ENCODE measurements at regions not wholly inside any gene's neighbourhood (a gene's known extent, or its start where the extent isn't known, plus 50 kb on each side); places are given as distances from the start of the nearest gene placed in this dataset.
"Not testable (repeated sequence)": the region's sequence is repeated elsewhere in the genome, so short reads cannot be mapped to it uniquely, and the experiment has no call there.

- no peaks in the 10 kb centered on the region for H3K4me1 ChIP-seq
- intact Hi-C loops (cut with micrococcal nuclease) = no loop called here
- no peak overlapping the region for H3K27ac ChIP-seq (replicated peaks)
- H3K36me3 ChIP-seq = no peaks in the 10 kb centered on the region
- H3K27me3 ChIP-seq (ENCODE audit: low read depth) = no peaks in the 10 kb centered on the region
- no peak overlapping the region for H3K4me3 ChIP-seq
- H3K9me3 ChIP-seq (replicated peaks) = no peaks in the 10 kb centered on the region
- no peak for TF ChIP-seq CTCF (IDR thresholded peaks at IDR 0.05; ENCODE audit: borderline replicate concordance)
- no peak for DNase-seq
Observed at GRCh38 chr15:62862717-62863116, 179.8 kb upstream of the TPM1 start.

GRCh38 chr15:62866366-62866765 is 176.2 kb upstream of the TPM1 start:
- Histone ChIP-seq H3K27ac (replicated peaks) (no peak overlapping the region), H3K36me3 (no peaks in the 10 kb centered on the region), H3K4me1 (no peaks in the 10 kb centered on the region), H3K27me3 (ENCODE audit: low read depth) (no peaks in the 10 kb centered on the region), H3K4me3 (no peak overlapping the region), H3K9me3 (replicated peaks) (peaks cover 7% of the 10 kb centered on the region)
- TF ChIP-seq CTCF (IDR thresholded peaks at IDR 0.05; ENCODE audit: borderline replicate concordance) = no peak
- intact Hi-C loops (cut with micrococcal nuclease) = no loop called here
- no peak for DNase-seq

- Histone ChIP-seq H3K27ac (replicated peaks) (no peak overlapping the region), H3K4me3 (no peak overlapping the region), H3K27me3 (ENCODE audit: low read depth) (no peaks in the 10 kb centered on the region), H3K9me3 (replicated peaks) (peaks cover 8% of the 10 kb centered on the region), H3K36me3 (no peaks in the 10 kb centered on the region), H3K4me1 (no peaks in the 10 kb centered on the region)
- intact Hi-C loops (cut with micrococcal nuclease) = no loop called here
- DNase-seq = no peak
- TF ChIP-seq CTCF (IDR thresholded peaks at IDR 0.05; ENCODE audit: borderline replicate concordance) = no peak
Observed at GRCh38 chr15:62867844-62868243, 174.7 kb upstream of the TPM1 start.

GRCh38 chr15:62868507-62868906 is 174.0 kb upstream of the TPM1 start:
- Histone ChIP-seq H3K27me3 (ENCODE audit: low read depth) (no peaks in the 10 kb centered on the region), H3K36me3 (no peaks in the 10 kb centered on the region), H3K9me3 (replicated peaks) (peaks cover 8% of the 10 kb centered on the region), H3K4me1 (no peaks in the 10 kb centered on the region), H3K27ac (replicated peaks) (no peak overlapping the region), H3K4me3 (no peak overlapping the region)
- TF ChIP-seq CTCF (IDR thresholded peaks at IDR 0.05; ENCODE audit: borderline replicate concordance) = no peak
- no peak for DNase-seq
- intact Hi-C loops (cut with micrococcal nuclease) = no loop called here

- H3K4me1 ChIP-seq = no peaks in the 10 kb centered on the region
- no peaks in the 10 kb centered on the region for H3K36me3 ChIP-seq
- no peak for TF ChIP-seq CTCF (IDR thresholded peaks at IDR 0.05; ENCODE audit: borderline replicate concordance)
- H3K9me3 ChIP-seq (replicated peaks) = peaks cover 8% of the 10 kb centered on the region
- no peak overlapping the region for H3K27ac ChIP-seq (replicated peaks)
- H3K4me3 ChIP-seq = no peak overlapping the region
- no peak for DNase-seq
- no peaks in the 10 kb centered on the region for H3K27me3 ChIP-seq (ENCODE audit: low read depth)
- intact Hi-C loops (cut with micrococcal nuclease) = no loop called here
Observed at GRCh38 chr15:62869116-62869515, 173.4 kb upstream of the TPM1 start.

GRCh38 chr15:62870216-62870615 is 172.3 kb upstream of the TPM1 start:
- H3K27ac ChIP-seq (replicated peaks) = no peak overlapping the region
- intact Hi-C loops (cut with micrococcal nuclease) = no loop called here

GRCh38 chr15:62870701-62871100 is 171.8 kb upstream of the TPM1 start:
- not testable (repeated sequence) for H3K27ac ChIP-seq (replicated peaks); H3K4me1 ChIP-seq; H3K36me3 ChIP-seq

More at GRCh38 chr15:62870216-62870615, 172.3 kb upstream of the TPM1 start:
- no peaks in the 10 kb centered on the region for H3K27me3 ChIP-seq (ENCODE audit: low read depth)
- H3K4me3 ChIP-seq = no peak overlapping the region
- peaks cover 8% of the 10 kb centered on the region for H3K9me3 ChIP-seq (replicated peaks)
- H3K4me1 ChIP-seq = peaks cover 5% of the 10 kb centered on the region
- no peak for TF ChIP-seq CTCF (IDR thresholded peaks at IDR 0.05; ENCODE audit: borderline replicate concordance)
- H3K36me3 ChIP-seq = no peaks in the 10 kb centered on the region
- no peak for DNase-seq

More at GRCh38 chr15:62870701-62871100, 171.8 kb upstream of the TPM1 start:
- H3K9me3 ChIP-seq (replicated peaks); H3K27me3 ChIP-seq (ENCODE audit: low read depth); DNase-seq; H3K4me3 ChIP-seq; intact Hi-C loops (cut with micrococcal nuclease): not testable (repeated sequence)
